HG02973 (cell line): ENCODE measurements at regions not wholly inside any gene's neighbourhood (a gene's known extent, or its start where the extent isn't known, plus 50 kb on each side); places are given as distances from the start of the nearest gene placed in this dataset.
"Not testable (repeated sequence)": the region's sequence is repeated elsewhere in the genome, so short reads cannot be mapped to it uniquely, and the experiment has no call there.

ENCODE experiments used
- ATAC-seq: cut with Tn5 transposase; IDR thresholded peaks from one replicate; pipeline ENCODE4 v1.9.1; 2021; ENCODE audit warnings: moderate library complexity; ENCODE audit not compliant: unreplicated experiment

GRCh38 chr1:65020774-65021173 lies 54.4 kb upstream of the JAK1 start:
- ATAC-seq, result no peak

- ATAC-seq, result no peak
These were observed 55.4 kb upstream of the JAK1 start for GRCh38 chr1:65021795-65022194.

- no peak for ATAC-seq
These were observed 55.9 kb upstream of the JAK1 start for GRCh38 chr1:65022216-65022615.

GRCh38 chr1:65025794-65026193 lies 59.4 kb upstream of the JAK1 start:
- no peak for ATAC-seq

GRCh38 chr1:65026235-65026634 lies 59.9 kb upstream of the JAK1 start:
- no peak for ATAC-seq

- ATAC-seq, result no peak
These were observed 61.5 kb upstream of the JAK1 start for GRCh38 chr1:65027666-65028358.

- not testable (repeated sequence) for ATAC-seq
These were observed 63.1 kb upstream of the JAK1 start for GRCh38 chr1:65029434-65029833.

- not testable (repeated sequence) for ATAC-seq
These were observed 68.5 kb upstream of the JAK1 start for GRCh38 chr1:65034879-65035278.

GRCh38 chr1:65036570-65037051 lies 70.3 kb upstream of the JAK1 start:
- ATAC-seq, result no peak

GRCh38 chr1:65039066-65039465 lies 72.7 kb upstream of the JAK1 start:
- no peak for ATAC-seq

GRCh38 chr1:65039508-65039907 lies 73.2 kb upstream of the JAK1 start:
- no peak for ATAC-seq

GRCh38 chr1:65042467-65042866 lies 76.1 kb upstream of the JAK1 start:
- no peak for ATAC-seq

GRCh38 chr1:65044411-65044810 lies 78.1 kb upstream of the JAK1 start:
- no peak for ATAC-seq

GRCh38 chr1:65045022-65045817 lies 78.9 kb upstream of the JAK1 start:
- no peak for ATAC-seq

GRCh38 chr1:65048335-65048734 lies 82.0 kb upstream of the JAK1 start:
- ATAC-seq, result no peak

GRCh38 chr1:65049941-65050713 lies 83.8 kb upstream of the JAK1 start:
- no peak for ATAC-seq

- no peak for ATAC-seq
These were observed 84.4 kb upstream of the JAK1 start for GRCh38 chr1:65050735-65051134.

- no peak for ATAC-seq
These were observed 88.1 kb upstream of the JAK1 start for GRCh38 chr1:65054481-65054880.

- no peak for ATAC-seq
These were observed 89.4 kb upstream of the JAK1 start for GRCh38 chr1:65055747-65056146.

- ATAC-seq, result no peak
These were observed 89.9 kb upstream of the JAK1 start for GRCh38 chr1:65056234-65056633.

GRCh38 chr1:65056866-65057265 lies 90.5 kb upstream of the JAK1 start:
- no peak for ATAC-seq
